GM12865 (cell line): ENCODE measurements at regions not wholly inside any gene's neighbourhood (a gene's known extent, or its start where the extent isn't known, plus 50 kb on each side); places are given as distances from the start of the nearest gene placed in this dataset.

ENCODE experiments used
- DNase-seq: peaks from one replicate; pipeline ENCODE4 v3.0.0; 2010; ENCODE audit warnings: low read depth
- H3K4me3 ChIP-seq: 2 replicates; pipeline ENCODE4 v1.5.1; 2011; ENCODE audit warnings: mild to moderate bottlenecking, low read depth, low read length, control low read depth
- CTCF ChIP-seq: IDR thresholded peaks from 2 replicates; pipeline ENCODE4 v1.5.1; 2011; ENCODE audit warnings: low read length, control low read depth, low read depth, inconsistent platforms; ENCODE audit not compliant: insufficient read depth; ENCODE audit errors: missing control alignments

GRCh38 chr16:6548507-6548906 lies 784.1 kb upstream of the RBFOX1 start:
- DNase-seq, result no peak
- no peak for TF ChIP-seq CTCF
- no peak overlapping the region for H3K4me3 ChIP-seq

- no peak overlapping the region for H3K4me3 ChIP-seq
- no peak for TF ChIP-seq CTCF
- DNase-seq, result no peak
These were observed 785.5 kb upstream of the RBFOX1 start for GRCh38 chr16:6547131-6547530.

- no peak for TF ChIP-seq CTCF
- no peak overlapping the region for H3K4me3 ChIP-seq
- DNase-seq, result no peak
These were observed 787.3 kb upstream of the RBFOX1 start for GRCh38 chr16:6545329-6545728.

GRCh38 chr16:6541267-6541666 lies 791.4 kb upstream of the RBFOX1 start:
- no peak for DNase-seq
- no peak overlapping the region for H3K4me3 ChIP-seq
- TF ChIP-seq CTCF, result no peak

- no peak for TF ChIP-seq CTCF
These were observed 796.2 kb upstream of the RBFOX1 start for GRCh38 chr16:6536411-6536810.

GRCh38 chr16:6531067-6531466 lies 801.6 kb upstream of the RBFOX1 start:
- no peak for TF ChIP-seq CTCF
- no peak overlapping the region for H3K4me3 ChIP-seq
- no peak for DNase-seq

More at GRCh38 chr16:6536411-6536810, 796.2 kb upstream of the RBFOX1 start:
- no peak for DNase-seq
- H3K4me3 ChIP-seq, result no peak overlapping the region

- no peak overlapping the region for H3K4me3 ChIP-seq
- no peak for TF ChIP-seq CTCF
- DNase-seq, result no peak
These were observed 804.4 kb upstream of the RBFOX1 start for GRCh38 chr16:6528217-6528616.
